ENCODE measurements at regions not wholly inside any gene's neighbourhood (a gene's known extent, or its start where the extent isn't known, plus 50 kb on each side); places are given as distances from the start of the nearest gene placed in this dataset.

DNA sequence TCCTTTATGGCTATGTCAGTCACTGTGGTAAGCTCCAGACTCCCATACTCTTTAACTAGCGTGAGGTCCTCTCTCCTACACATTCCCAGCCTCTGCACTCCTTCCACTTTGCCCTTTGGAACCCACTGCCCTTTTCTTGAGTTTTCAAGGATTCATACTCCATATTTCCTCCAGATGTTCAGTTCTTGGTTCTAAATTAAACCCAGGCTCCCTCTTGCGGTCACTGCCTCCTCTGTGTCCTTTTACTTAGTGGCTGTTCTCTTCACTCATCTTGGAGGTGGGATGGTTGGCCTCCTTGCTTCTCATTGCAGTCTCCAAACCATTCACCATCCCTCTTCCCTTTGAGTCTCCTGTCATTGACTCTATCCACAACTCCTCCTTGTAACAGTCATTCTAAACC lies 208.1 kb downstream of the TGFB2 start:
- peak; percentile 66 for DNase-seq (ENCODE audit: low read depth)
- TF ChIP-seq, protein P1, sequence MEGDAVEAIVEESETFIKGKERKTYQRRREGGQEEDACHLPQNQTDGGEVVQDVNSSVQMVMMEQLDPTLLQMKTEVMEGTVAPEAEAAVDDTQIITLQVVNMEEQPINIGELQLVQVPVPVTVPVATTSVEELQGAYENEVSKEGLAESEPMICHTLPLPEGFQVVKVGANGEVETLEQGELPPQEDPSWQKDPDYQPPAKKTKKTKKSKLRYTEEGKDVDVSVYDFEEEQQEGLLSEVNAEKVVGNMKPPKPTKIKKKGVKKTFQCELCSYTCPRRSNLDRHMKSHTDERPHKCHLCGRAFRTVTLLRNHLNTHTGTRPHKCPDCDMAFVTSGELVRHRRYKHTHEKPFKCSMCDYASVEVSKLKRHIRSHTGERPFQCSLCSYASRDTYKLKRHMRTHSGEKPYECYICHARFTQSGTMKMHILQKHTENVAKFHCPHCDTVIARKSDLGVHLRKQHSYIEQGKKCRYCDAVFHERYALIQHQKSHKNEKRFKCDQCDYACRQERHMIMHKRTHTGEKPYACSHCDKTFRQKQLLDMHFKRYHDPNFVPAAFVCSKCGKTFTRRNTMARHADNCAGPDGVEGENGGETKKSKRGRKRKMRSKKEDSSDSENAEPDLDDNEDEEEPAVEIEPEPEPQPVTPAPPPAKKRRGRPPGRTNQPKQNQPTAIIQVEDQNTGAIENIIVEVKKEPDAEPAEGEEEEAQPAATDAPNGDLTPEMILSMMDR (conservative IDR thresholded peaks at IDR 0.05; ENCODE audit: control insufficient read depth, insufficient read depth, low read depth, low read length), result peak; percentile 64

DNA sequence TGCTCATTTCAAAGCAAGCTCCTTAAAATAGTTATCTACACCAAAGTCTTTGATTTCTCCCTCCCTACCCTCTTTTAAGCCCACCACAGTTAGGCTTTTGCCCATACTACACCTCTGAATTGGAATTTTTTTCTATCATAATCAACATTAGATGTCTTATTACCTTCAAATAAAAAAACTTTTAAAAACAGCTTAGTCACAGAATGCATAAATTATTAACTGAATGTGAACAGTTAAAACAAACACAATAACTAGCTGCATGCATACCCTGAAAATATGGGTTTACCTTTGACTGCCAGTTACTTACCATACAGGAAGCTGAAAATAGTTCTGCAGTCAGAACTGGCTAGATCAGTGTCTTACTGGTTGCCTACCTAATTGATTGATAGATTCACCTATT lies 210.9 kb downstream of the TGFB2 start:
- TF ChIP-seq, protein P1 (conservative IDR thresholded peaks at IDR 0.05; ENCODE audit: control insufficient read depth, insufficient read depth, low read depth, low read length), result no peak
- DNase-seq (ENCODE audit: low read depth), result no peak
- no peak overlapping the region for H3K4me3 ChIP-seq (ENCODE audit: control insufficient read depth, low read depth, low read length)

More for the DNA sequence above, 208.1 kb downstream of the TGFB2 start:
- no peak overlapping the region for H3K4me3 ChIP-seq (ENCODE audit: control insufficient read depth, low read depth, low read length)

DNA sequence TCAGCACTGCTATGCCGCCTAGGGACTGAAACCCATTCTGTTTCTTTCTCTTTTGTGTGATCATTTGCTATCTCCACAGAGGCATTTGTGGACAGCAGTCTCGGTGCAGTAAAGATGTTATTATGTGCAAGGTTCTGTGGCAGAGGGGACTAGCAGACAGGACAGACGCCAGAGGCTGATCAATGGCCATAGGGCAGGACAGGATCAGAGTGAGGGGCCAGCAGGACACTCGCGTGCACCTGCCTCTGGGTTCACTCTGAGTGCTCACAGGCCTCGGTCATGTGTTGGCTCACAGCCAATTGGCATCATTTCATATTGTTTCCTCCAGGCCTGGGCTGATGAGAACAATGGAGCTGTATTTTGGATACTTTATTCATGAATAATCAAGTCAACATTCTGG lies 212.6 kb downstream of the TGFB2 start:
- TF ChIP-seq, protein P1 (conservative IDR thresholded peaks at IDR 0.05; ENCODE audit: control insufficient read depth, insufficient read depth, low read depth, low read length), result no peak
- no peak overlapping the region for H3K4me3 ChIP-seq (ENCODE audit: control insufficient read depth, low read depth, low read length)
- DNase-seq (ENCODE audit: low read depth), result peak; percentile 27

DNA sequence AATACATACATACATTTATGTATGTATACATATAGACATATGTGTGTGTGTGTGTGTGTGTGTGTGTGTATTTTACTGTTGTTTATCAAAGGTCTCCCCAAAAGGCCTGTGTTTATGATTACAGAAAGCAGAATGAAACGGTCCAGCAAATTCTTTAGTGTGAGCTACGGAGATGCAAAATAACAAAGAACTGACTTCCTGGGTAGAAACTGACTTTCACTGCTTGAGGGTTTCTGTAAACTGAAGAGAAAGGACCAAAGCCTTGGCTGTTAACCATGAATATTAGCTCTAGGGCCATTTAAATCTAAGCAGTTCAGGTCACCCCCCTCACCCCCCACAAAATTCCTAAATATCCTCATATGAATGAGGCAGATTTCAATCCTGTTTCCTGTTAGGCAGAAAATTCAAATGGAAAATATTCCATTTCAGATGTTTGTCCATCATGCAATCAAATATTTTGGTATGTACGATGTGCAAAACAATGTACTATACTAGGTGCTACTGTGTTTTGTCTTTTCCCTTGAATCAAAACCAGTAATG lies 213.2 kb downstream of the TGFB2 start:
- no peak overlapping the region for H3K4me3 ChIP-seq (ENCODE audit: control insufficient read depth, low read depth, low read length)
- TF ChIP-seq, protein P1 (conservative IDR thresholded peaks at IDR 0.05; ENCODE audit: control insufficient read depth, insufficient read depth, low read depth, low read length), result no peak
- no peak for DNase-seq (ENCODE audit: low read depth)

DNA sequence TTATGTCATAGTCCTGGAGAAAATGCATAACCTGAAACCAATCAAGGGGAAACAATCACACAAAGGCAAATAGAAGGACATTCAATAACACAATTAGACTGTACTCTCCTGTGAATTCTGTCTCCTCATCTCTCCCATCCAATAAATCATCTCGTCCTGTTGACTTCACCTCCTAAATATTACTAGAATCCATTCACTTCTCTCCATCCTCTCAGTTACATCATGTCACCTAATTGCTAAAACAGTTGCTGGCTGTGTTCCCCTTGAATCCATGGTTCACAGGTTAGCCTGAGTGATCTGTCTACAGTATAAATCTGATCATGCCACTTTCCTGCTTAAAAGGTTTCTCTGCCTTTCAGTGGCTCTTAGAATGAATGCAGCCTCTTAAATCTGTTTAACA lies 220.2 kb downstream of the TGFB2 start:
- no peak overlapping the region for H3K4me3 ChIP-seq (ENCODE audit: control insufficient read depth, low read depth, low read length)
- TF ChIP-seq, protein P1 (conservative IDR thresholded peaks at IDR 0.05; ENCODE audit: control insufficient read depth, insufficient read depth, low read depth, low read length), result no peak
- no peak for DNase-seq (ENCODE audit: low read depth)

DNA sequence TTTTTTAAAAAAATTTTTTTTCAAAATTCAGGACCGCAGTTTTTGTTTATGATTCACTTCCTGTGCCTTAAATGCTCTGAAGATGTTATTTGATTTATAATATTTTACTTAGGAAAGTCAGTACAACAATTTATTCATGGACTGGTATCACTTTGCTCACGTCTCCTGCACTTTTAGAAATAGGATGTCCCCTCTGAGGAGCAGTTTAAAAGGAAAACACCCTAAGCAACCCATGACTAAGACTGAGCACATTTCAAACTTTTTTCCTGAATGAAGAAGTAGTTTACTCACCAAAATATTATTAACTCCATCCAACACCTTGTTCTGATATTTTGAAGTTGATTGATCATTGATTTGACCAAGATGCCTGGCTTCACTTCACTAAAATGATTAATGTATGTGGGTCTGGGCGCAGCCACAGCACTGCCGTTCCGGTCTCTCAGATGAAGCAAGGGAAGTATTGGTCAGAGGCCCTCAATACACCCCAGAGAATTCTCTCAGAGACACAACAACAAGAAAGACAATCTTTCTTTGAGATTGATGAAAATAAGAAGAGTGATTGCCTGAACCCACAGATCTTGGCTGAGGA lies 223.9 kb downstream of the TGFB2 start:
- H3K4me3 ChIP-seq (ENCODE audit: control insufficient read depth, low read depth, low read length), result no peak overlapping the region
- TF ChIP-seq, protein P1 (conservative IDR thresholded peaks at IDR 0.05; ENCODE audit: control insufficient read depth, insufficient read depth, low read depth, low read length), result no peak
- DNase-seq (ENCODE audit: low read depth), result peak; percentile 46

All from fibroblast of mammary gland (primary cell).